PC-9 (cell line): ENCODE measurements at regions not wholly inside any gene's neighbourhood (a gene's known extent, or its start where the extent isn't known, plus 50 kb on each side); places are given as distances from the start of the nearest gene placed in this dataset.

Source experiments
- BruUV-seq: library from RNA; stranded (reverse); fragments of 400-500 nt; replicated peaks from 2 replicates; lab custom pipeline; 2021; lab: Mats Ljungman, UMichigan
- CTCF ChIA-PET: fragments of 300-600 bp; sonication (Branson Sonifier 250); formaldehyde crosslinking; loops from one replicate; lab custom pipeline; 2022; ENCODE audit warnings: antibody characterized with exemption; lab: Charles Lee
- POLR2A ChIA-PET: fragments of 300-600 bp; sonication (Branson Sonifier 250); formaldehyde crosslinking; loops from one replicate; lab custom pipeline; 2022; ENCODE audit warnings: antibody characterized with exemption; ENCODE audit not compliant: unreplicated experiment; lab: Charles Lee
- DNase-seq, 2 experiments: peaks; one replicate each; pipeline versions ENCODE4 v3.0.0 to v3.0.0-alpha.2; 2015 to 2022; ENCODE audit warnings: mixed read lengths in 1 of 2
- H2AFZ ChIP-seq: fragments of 200-600 bp; sonication (generic); 2 replicates; pipeline ENCODE4 v1.8.1; 2017; ENCODE audit warnings: antibody characterized with exemption
- H3F3A ChIP-seq: fragments of 200-600 bp; sonication (generic); 2 replicates; pipeline ENCODE4 v1.8.1; 2017; ENCODE audit warnings: antibody characterized with exemption, mild to moderate bottlenecking, low read depth; ENCODE audit not compliant: insufficient read depth
- H3K27ac ChIP-seq: fragments of 200-600 bp; sonication (generic); 2 replicates; pipeline ENCODE4 v1.6.1; 2016; ENCODE audit warnings: mixed run types
- H3K27me3 ChIP-seq: fragments of 200-600 bp; sonication (generic); 2 replicates; pipeline ENCODE4 v1.6.1; 2016; ENCODE audit warnings: low read depth, mixed run types; ENCODE audit not compliant: insufficient read depth
- H3K36me3 ChIP-seq: fragments of 200-600 bp; sonication (generic); 2 replicates; pipeline ENCODE4 v1.6.1; 2016; ENCODE audit warnings: low read depth, mixed run types
- H3K4me1 ChIP-seq: fragments of 200-600 bp; sonication (generic); replicated peaks from 2 replicates; pipeline ENCODE4 v1.6.1; 2016; ENCODE audit warnings: mixed run types; ENCODE audit not compliant: insufficient read depth
- H3K4me2 ChIP-seq: fragments of 200-600 bp; sonication (generic); 2 replicates; pipeline ENCODE4 v1.6.1; 2017; ENCODE audit warnings: mixed run types
- H3K4me3 ChIP-seq: fragments of 200-600 bp; sonication (generic); 2 replicates; pipeline ENCODE4 v1.6.1; 2016; ENCODE audit warnings: mixed run types
- H3K79me2 ChIP-seq: fragments of 200-600 bp; sonication (generic); 2 replicates; pipeline ENCODE4 v1.6.1; 2017; ENCODE audit warnings: low read depth, mixed run types
- H3K9me2 ChIP-seq: fragments of 200-600 bp; sonication (generic); 2 replicates; pipeline ENCODE4 v1.8.1; 2017; ENCODE audit warnings: mild to moderate bottlenecking; ENCODE audit not compliant: insufficient read depth
- H3K9me3 ChIP-seq: fragments of 200-600 bp; sonication (generic); 2 replicates; pipeline ENCODE4 v1.8.1; 2016; ENCODE audit warnings: low read depth; ENCODE audit not compliant: insufficient read depth
- H4K20me1 ChIP-seq: fragments of 200-600 bp; sonication (generic); 2 replicates; pipeline ENCODE4 v1.8.1; 2017; ENCODE audit not compliant: insufficient read depth
- CTCF ChIP-seq: fragments of 200-600 bp; sonication (generic); conservative IDR thresholded peaks from 2 replicates; pipeline ENCODE4 v1.6.1; 2017; ENCODE audit warnings: mixed run types, antibody characterized with exemption, mild to moderate bottlenecking, moderate library complexity
- EZH2 ChIP-seq: fragments of 200-600 bp; sonication (generic); IDR thresholded peaks from 2 replicates; pipeline ENCODE4 v1.8.0; 2017; ENCODE audit warnings: antibody characterized with exemption, low read depth
- intact Hi-C: fragments of 100-400 bp; cut with micrococcal nuclease; formaldehyde crosslinking; loops from one replicate; pipeline ENCODE4 v1.10.0; 2022; ENCODE audit not compliant: unreplicated experiment

DNA sequence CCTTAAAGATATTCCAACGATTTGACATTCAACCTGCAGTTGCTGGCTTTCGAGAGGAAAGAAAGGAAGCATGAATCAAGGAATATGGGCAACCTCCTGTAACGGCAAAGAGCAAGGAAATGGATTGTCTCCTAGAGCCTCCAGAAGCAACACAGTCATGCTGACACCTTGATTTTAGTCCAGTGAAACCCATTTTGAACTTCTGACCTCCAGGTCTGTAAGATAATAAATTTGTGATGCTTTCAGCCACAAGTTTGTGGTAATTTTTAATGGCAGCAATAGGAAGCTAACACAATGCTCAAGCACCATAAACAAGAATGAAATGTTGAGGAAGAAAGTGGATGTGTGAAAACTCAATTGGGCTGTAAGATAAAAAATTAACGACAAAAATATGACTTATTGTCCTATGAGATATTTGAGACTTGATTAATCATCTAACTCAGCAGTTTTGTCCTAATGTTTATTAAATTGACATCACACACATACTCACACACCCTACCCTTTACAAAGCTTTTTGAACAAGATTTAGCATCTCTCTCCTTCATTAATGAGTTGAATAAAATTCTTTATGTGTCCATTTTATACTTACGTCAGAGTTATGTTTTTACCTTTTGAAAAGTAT, 857.2 kb upstream of the INTU start:
- Histone ChIP-seq H2AFZ (no peak overlapping the region), H3K4me2 (no peak overlapping the region), H3K27me3 (no peaks in the 10 kb centered on the region), H3F3A (no peaks in the 10 kb centered on the region), H4K20me1 (no peaks in the 10 kb centered on the region), H3K4me3 (no peak overlapping the region), H3K79me2 (no peaks in the 10 kb centered on the region), H3K36me3 (no peaks in the 10 kb centered on the region), H3K9me2 (0 out of 2 replicates have a peak, but pooled peaks cover 5% of the 10 kb centered on the region), H3K4me1 (no peaks in the 10 kb centered on the region), H3K9me3 (0 out of 2 replicates have a peak, but pooled peaks cover 3% of the 10 kb centered on the region), H3K27ac (no peak overlapping the region)
- BruUV-seq: no TSS peak
- no peak for DNase-seq
- no peak for TF ChIP-seq EZH2
- TF ChIP-seq CTCF: no peak
- POLR2A ChIA-PET: no interaction called here
- intact Hi-C loops: no loop called here
- CTCF ChIA-PET: no interaction called here

DNA sequence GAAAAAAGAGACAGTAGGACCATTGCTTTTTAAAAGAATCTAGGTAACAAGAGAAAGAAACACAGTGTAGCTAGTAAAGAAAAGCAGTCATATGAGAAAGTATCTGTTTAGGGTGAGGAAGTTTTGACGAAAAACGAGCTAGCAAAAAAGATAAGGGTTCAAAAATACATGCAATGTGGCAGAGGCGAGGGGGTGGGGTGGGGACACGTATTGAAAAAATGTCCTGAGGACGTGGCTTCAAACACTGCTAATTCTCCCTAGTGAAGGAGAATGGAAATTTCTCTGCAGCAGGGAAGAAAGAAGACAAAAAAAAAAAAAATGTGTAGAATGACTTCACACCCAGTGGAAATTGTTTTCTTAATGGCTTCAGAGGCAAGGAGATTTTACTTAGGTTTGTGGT, 856.4 kb upstream of the INTU start:
- TF ChIP-seq CTCF (no peak), EZH2 (no peak)
- intact Hi-C loops: no loop called here

DNA sequence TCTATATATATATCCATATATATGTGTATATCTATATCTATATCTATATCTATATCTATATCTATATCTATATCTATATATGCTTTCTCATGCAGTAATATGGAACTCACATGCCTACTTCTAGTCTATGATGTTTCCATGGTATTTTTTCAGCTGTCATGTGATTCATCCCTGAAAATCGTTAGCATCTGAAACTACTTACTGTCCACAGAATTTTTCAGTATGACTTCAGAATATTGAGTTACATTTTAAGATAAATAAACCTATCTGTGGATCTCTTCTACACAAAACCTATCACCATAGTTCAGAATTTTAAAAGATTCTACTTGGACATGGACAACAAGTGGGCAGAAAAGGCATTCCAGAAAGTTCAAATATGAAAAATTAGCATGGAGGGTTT, 855.1 kb upstream of the INTU start:
- Histone ChIP-seq H3K36me3 (no peaks in the 10 kb centered on the region), H3K4me2 (no peak overlapping the region), H3K4me3 (no peak overlapping the region), H3K9me2 (peaks cover 5% of the 10 kb centered on the region; the same call in 1 of the 2 replicates), H3K9me3 (0 out of 2 replicates have a peak, but pooled peaks cover 3% of the 10 kb centered on the region), H3K27me3 (no peaks in the 10 kb centered on the region), H3K27ac (no peak overlapping the region), H3F3A (no peaks in the 10 kb centered on the region), H4K20me1 (no peaks in the 10 kb centered on the region), H3K79me2 (no peaks in the 10 kb centered on the region), H3K4me1 (no peaks in the 10 kb centered on the region), H2AFZ (no peak overlapping the region)
- ChIA-PET POLR2A (no interaction called here), CTCF (no interaction called here)
- BruUV-seq: no TSS peak
- TF ChIP-seq EZH2 (no peak), CTCF (no peak)
- no peak for DNase-seq
- intact Hi-C loops: no loop called here

More for the DNA sequence above, 856.4 kb upstream of the INTU start:
- H3K4me2 ChIP-seq: no peak overlapping the region
- no peak overlapping the region for H2AFZ ChIP-seq
- H3K27ac ChIP-seq: no peak overlapping the region
- POLR2A ChIA-PET: no interaction called here
- CTCF ChIA-PET: no interaction called here
- no peaks in the 10 kb centered on the region for H4K20me1 ChIP-seq
- no TSS peak for BruUV-seq
- 0 out of 2 replicates have a peak, but pooled peaks cover 5% of the 10 kb centered on the region for H3K9me2 ChIP-seq
- no peak for DNase-seq
- H3K9me3 ChIP-seq: 0 out of 2 replicates have a peak, but pooled peaks cover 3% of the 10 kb centered on the region
- no peaks in the 10 kb centered on the region for H3F3A ChIP-seq
- H3K4me1 ChIP-seq: no peaks in the 10 kb centered on the region
- no peaks in the 10 kb centered on the region for H3K27me3 ChIP-seq
- no peaks in the 10 kb centered on the region for H3K36me3 ChIP-seq
- no peak overlapping the region for H3K4me3 ChIP-seq
- no peaks in the 10 kb centered on the region for H3K79me2 ChIP-seq
